Jurkat, Clone E6-1 (cell line): ENCODE measurements at regions not wholly inside any gene's neighbourhood (a gene's known extent, or its start where the extent isn't known, plus 50 kb on each side); places are given as distances from the start of the nearest gene placed in this dataset.

Experiments used
- DNase-seq: peaks from one replicate; pipeline ENCODE4 v3.0.0-alpha.2; 2011; ENCODE audit warnings: low read depth, low spot score
- H3K4me3 ChIP-seq: 2 replicates; pipeline ENCODE4 v1.5.1; 2011; ENCODE audit warnings: mild to moderate bottlenecking, low read length, control low read depth, moderate library complexity

DNA sequence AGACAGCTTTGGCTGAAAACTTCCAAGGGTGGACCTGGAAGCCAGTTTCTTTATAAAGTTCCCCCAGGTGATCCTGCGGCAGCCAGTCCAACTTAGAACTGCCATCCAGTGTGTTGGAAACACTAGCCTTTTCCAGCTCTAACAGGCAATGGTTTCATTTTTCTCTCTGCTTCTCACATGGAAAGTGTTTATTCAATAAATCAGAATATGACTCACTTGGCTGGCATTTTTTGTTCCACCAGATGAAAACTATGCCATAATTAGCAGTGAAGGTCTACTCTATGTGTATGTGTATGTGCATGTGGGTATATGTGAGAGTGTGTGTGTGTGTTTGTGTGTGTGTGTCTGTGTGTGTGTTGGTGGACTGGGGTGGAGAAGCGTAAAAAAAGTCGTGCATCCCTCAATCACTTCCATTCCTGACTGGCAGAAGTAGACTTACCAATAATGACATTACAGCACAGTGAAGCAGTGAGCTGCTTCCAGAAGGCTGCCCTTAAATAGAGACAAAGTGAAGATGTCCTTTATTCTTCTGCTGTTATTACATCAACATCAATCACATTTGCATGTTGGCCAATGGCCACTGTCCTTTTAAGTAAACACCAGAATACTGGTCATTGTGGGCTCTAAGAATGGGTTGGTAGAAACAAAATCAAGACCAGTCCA, 90.9 kb upstream of the SETBP1 start:
- no peak overlapping the region for H3K4me3 ChIP-seq
- no peak for DNase-seq

DNA sequence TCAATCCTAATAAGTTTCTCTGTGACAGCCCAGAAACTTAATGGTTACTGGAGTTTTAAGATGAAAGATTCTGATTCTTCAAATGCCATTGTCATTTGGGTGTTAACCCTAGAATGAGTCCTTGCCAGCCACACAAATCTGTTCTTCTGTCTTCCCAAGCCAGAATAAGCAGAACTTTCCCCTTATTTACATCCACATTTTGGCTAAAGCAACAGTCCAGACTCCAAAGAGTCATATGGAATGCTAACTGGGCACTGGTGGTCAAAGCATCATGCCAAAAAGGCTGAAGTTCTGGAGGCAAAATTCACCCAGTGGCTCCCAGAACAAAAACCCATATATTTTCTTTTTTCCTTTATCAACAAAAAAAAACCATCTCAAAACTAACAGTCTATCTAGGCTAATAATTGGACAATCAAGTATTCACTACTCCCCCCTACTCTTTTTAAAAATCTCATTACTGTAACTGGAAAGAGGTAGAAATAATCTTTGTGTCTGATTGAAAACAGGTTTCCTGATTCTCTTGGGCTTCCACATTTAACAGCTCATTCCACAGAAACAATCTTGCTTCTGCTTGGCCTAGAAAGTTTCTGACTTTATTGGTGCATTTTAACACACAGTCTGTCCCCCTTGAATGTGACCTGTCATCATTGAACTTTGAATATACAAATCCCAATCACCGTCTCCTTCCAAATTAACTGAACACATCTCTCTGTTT, 89.6 kb upstream of the SETBP1 start:
- no peak overlapping the region for H3K4me3 ChIP-seq
- no peak for DNase-seq

DNA sequence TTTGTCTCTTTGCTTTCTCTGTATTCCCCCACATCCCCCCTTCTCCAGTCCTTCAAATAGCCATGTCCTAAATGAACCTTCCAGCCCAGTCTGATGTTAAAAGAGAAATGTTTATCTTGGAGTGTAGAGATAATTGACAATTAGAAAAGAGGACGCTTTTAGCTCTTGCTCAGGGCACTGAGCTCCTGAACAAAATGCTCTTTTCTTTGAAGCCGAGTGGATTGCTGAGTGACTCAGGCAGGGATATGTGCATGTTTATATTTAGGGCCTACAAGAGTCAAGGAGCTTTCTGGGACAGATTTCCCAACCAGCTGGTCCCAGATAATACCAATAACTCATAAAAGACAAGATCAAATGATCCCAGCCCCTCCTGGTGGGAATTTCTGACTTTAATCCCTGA, 88.0 kb upstream of the SETBP1 start:
- H3K4me3 ChIP-seq: no peak overlapping the region
- no peak for DNase-seq

DNA sequence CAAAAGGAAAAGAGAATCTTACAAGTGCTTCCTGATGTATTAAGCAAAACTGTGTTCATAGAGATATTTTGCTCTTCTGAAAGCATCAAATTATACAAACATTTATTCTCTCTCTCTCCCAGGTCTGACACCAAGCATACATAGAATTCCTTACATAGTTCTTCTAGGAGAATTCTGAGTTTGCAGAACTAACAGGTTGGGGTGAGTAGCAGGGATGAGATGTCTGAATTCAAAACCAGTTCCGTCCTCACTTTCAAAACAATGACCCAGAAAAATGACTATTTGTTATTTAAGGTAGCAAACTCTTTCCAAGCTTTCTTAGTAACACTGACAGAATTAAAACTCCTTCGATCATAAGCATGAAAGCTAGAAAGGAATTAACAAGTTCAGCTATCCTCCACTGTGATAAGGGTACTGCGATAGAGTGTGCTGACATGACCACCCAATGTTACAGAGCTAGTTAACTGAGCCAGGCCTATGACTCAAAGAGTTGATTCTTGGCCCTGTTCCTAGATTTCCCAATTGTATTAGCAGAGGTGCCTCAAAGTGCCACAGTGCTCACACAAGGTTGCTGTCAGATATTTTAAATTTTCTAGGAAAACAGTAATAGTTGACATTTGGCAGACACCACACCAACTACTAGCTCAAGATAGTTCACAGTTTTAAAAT, 85.8 kb upstream of the SETBP1 start:
- H3K4me3 ChIP-seq: no peak overlapping the region
- no peak for DNase-seq

DNA sequence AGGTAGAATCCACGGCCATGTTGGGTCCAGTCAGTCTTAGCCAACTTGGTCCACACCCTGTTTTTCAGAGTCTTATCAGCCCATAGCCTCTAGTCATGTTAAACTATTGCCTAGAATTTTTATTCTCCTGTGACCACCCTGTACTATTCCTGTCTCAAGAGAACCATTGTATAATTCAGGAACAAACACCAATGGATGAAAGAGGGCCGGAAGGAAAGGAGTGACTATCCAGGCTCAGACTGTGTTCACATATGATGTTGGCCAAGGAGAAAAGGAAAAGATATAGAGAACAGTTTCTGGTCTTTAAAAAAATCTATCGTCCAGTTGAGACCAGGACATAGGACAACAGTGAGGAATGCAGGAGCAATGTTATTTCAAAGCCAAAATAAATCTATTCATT, 82.9 kb upstream of the SETBP1 start:
- no peak for DNase-seq
- H3K4me3 ChIP-seq: no peak overlapping the region

DNA sequence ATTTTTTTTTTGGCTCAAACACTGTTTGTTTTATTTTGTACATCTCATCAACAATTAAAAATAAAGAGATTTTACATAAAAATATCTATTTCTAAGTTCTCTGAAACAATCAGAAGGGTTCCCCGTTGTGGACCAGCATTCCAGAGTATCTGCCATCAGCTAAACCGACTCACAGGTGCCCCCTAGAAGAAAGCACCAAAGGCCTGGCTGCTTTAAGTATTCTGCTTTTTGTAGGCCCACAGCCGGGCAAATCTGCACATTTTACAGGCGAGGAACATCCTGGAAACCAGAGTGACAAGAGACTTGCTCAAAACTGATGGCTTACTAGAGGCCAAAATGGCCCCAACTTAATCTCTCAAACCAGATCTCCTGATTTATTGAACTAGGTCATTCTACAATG, 82.2 kb upstream of the SETBP1 start:
- DNase-seq: no peak
- H3K4me3 ChIP-seq: no peak overlapping the region

DNA sequence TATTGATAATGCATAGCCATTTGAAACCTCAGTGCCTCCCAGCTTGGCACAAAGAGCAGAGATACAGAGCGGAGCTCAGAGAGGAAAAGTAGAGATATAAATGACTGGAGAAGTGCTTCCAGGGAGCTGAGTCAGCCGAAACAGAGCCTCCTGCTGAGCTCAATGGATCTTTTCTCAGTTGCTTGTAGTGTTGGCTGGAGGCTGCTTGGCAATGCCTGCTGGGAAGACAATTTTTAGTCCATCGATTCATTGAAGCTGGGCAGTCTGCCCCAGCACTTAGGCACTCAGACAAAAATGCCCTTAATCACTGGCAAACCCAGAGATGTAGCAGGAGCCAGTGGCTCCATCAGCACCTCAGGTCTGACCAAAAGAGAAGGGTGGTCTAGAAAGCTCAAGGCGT, 81.3 kb upstream of the SETBP1 start:
- DNase-seq: no peak
- H3K4me3 ChIP-seq: no peak overlapping the region

DNA sequence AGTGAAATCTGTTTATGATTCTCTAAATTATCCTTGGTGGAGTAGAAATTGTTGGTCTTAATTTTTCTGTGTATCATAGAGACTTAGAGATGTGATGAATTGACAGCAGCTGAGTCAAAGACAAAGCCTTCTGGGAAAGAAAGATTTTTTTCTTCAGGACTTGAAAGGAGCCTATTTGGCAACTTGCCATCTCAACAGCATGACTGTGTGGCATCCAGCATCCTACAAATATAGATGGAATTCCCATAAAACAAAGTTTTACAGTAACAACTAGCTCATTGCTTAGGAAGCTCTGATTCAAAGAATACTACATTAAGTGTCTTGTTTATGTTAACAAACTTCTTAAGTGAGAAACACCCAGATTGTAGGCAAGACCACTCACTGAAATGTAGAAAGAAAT, 79.2 kb upstream of the SETBP1 start:
- no peak for DNase-seq
- H3K4me3 ChIP-seq: no peak overlapping the region

DNA sequence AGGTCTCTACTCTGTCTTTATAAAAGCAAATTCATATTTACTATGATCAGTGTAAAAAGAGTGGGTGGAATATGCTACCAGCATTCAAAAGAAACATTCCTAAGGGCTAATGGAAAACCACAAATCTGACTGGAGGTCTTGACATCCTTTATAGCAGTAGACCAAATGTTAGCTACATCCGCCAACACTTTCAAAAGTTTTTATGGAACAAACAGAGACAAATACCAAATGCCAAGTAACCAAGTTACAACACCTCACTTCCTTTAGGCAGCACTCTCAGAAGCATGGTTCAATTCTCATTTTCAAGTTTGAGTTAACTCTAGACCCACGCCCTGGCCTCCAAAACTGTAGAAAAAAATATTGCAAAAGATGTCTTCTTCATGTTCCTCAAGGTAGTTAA, 78.3 kb upstream of the SETBP1 start:
- DNase-seq: no peak
- no peak overlapping the region for H3K4me3 ChIP-seq

DNA sequence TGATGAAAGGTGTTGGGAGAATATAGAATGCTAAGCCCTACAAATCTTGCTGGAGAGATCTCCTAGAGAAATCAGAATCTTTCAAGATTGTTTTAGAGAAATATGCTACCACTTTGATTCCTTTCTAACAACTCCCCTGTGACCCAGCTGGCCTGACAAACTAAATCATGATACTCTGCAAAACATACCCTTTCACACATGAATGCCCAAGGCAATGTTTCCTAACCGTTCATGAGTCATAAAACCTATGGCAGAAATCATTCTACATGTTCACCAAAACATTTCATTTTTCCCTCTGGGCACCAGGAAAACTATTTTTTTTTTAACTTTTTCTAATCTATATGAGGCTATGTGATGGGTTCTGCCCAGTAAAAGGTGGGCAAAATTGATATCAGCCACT, 77.8 kb upstream of the SETBP1 start:
- H3K4me3 ChIP-seq: no peak overlapping the region
- no peak for DNase-seq

DNA sequence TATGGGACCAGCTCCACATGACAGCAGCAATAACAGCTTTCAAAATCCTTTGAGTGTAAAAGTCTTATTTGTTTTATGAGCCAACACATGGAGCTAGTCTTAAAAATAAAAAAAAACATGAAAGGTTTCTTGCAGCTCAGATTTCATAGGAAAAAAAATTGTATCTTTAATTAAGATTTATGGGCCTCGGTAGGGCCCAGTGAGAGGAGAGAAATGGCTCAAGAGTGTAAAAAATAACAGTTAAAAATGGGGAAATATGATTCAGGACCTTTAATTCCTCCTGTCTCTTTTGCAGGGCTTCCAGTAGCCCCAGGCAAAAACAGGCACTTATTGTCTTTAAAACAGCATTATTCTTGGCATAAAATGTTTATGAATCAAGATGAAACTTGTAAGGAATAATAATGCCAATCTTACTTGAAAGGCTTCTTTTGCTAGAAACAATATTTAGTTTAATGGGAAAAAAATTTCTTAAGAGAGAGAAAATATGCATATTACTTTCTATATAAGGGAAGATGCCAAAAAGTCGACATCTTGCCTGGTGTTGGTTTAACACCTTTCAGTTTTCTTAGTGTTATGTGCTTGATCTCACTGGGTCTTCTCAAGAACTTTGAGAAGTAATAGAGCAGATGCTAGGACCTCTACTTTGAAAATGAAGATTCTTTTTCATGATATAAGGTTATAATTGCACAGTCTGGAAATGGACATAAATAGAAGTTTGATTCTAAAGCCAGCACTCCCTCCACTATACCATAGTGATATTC, 71.3 kb upstream of the SETBP1 start:
- no peak for DNase-seq

DNA sequence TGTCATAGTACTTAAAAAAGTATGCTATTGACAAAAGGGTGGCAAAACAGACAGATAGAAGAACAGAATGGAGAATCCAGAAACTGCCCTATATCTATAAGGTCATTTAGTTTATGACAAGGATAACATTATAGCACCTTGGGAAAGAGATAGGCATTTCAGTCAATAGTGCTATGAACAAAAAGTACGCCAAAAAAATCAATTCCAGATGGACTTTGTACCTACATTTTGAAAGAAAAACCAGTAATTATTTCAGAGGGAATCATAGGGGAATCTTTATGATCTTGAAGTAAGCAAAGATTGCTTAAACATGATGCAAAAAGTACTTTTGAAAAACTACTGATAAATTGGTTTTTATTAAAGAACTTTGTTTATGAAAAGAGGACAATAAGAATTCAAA, 59.9 kb upstream of the SETBP1 start:
- no peak overlapping the region for H3K4me3 ChIP-seq
- no peak for DNase-seq

More for the DNA sequence above, 71.3 kb upstream of the SETBP1 start:
- no peak overlapping the region for H3K4me3 ChIP-seq

DNA sequence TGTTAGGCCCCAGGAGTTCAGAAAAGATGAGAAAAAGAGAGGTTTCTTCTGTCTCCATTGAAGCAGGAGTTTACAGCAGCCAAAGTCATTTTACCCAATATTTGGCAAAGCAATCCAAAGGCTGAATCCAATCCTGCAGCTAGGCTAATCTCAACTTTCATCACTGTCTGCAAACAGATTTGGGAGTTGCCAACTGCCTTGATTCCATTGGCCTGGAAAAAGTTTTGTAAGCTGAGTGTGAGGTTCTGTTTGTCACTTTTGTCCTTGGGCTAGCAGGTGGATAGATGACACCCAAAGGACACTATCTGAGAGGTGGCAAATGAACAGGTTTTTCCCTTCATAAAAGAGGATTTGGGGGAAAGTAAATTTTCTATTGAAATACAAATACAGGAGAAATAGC, 56.6 kb upstream of the SETBP1 start:
- H3K4me3 ChIP-seq: no peak overlapping the region
- no peak for DNase-seq

DNA sequence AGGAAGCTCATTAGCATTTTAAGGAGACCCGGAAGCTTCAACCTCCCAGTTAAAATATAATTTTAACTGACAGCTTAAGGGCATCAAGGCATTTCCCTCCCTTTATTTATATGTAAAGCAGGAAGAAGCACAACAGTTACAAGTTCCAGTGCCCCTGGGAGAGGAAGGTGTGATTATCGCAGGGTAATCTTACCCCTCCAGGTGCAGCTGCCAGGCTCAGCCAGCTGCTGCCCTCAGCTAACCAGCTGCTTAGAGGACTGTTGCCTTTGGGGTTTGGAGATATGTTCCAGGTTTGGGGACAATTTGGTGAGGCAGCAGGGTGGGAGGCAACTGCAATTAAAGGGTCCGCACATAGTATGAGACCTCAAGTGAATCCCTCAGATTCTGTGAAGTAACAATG, 55.3 kb upstream of the SETBP1 start:
- no peak for DNase-seq

DNA sequence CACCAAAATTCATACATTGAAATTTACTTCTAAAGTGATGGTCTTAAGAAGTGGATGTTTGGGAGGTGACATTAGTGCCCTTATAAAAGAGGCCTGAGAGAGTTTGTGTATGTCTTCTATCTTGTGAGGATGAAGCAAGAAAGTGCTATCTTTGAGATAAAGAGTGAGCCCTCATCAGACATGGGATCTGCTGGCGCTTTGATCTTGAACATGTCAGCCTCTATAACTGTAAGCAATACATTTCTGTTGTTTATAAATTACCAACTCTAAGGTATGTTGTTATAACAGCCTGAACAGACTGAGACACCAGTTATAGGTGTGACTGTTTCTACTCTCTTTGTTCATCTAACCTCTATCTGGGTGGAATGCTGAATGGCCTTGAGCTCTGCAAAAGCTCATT, 54.5 kb upstream of the SETBP1 start:
- DNase-seq: no peak
- H3K4me3 ChIP-seq: no peak overlapping the region

More for the DNA sequence above, 55.3 kb upstream of the SETBP1 start:
- H3K4me3 ChIP-seq: no peak overlapping the region

DNA sequence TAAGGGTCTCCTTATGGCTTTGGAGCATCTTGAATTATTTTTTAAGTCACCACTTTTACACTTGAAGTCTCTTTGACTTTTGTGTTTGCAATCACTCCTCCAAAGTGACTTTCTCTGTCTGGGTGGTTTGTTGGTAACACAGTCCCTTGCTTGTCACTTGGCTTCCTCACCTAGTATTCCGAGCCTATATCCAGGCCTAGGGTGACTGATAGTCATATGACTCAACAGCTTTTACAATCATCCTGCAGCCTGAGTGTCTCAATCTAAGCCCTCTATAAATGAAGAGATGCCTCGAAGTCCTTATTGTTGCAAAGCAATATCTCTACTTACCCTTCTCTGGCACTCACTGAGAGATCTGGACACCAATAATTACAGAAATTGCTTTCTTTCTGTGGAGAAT, 53.9 kb upstream of the SETBP1 start:
- DNase-seq: no peak
- H3K4me3 ChIP-seq: no peak overlapping the region

DNA sequence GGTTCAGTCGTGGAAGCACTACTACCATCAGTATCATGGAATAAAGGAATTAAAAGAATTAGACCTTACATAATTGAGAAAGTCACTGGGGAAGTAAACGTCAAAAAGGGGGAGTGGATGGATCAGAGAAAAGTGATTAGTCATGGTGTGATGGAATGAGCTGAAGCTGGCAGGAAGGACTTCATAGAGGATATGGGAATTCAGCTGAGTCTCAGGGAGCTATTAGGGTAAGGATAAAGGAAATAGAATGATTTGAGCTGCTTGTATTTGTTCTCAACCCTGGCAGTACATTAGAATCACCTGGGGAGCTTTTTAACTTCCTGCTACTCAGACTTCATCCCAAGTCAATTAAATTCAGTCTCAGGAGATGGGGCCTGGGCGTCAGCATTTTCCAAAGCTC, 53.4 kb upstream of the SETBP1 start:
- no peak for DNase-seq
- no peak overlapping the region for H3K4me3 ChIP-seq

DNA sequence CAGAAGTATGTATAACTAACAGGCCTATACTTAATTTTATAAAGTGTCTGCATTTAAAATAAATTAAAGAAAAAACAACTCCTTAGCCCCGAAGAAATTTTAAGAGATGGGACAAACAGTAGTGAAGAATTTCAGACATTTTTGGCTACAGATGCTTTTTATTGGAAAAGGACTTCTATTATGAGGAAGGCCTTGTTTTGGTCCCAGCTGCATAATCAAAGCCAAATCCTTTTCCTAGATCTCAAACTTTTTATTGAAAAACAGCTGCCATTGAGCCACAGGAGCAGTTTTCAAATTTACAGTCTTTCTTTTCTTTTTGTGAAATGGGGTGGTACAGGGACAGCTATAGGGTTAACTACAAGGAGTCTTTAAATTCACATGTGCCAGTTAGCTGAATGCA, 51.3 kb upstream of the SETBP1 start:
- no peak overlapping the region for H3K4me3 ChIP-seq
- no peak for DNase-seq

DNA sequence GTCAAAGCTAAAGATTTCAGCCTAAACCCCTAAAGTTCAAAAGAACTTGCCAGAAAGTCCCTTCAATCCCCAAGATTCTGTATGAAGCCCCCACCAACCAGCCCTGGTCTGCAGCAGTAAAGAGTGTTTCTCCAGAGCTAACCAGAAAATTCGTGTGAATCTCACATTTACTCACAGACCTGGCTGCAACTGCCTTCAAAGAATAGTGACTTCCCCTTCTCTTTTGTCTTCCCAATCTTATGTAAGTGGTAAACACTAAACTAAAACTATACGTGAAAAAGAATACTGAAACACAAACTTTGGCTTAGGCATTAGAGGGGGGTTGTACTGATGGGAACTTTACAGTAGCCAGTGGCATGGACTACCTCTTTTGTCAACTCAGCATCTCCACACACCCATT, 50.6 kb upstream of the SETBP1 start:
- DNase-seq: no peak
- H3K4me3 ChIP-seq: no peak overlapping the region
